Prostate gland (tissue), 2 donors: ENCODE measurements at regions not wholly inside any gene's neighbourhood (a gene's known extent, or its start where the extent isn't known, plus 50 kb on each side); places are given as distances from the start of the nearest gene placed in this dataset.

Experiments used
- CTCF ChIP-seq, 4 experiments: fragments of 200-600 bp in 2 of 4; fragments of 450-650 bp in 2 of 4; sonication (generic) in 2 of 4; IDR thresholded peaks; 1 replicate in 3 of 4; 2 replicates in 1 of 4; pipeline ENCODE4 v1.5.1; 2016 to 2019; ENCODE audit warnings: antibody characterized with exemption in 4 of 4, mild to moderate bottlenecking in 2 of 4, moderate library complexity in 2 of 4
- POLR2A ChIP-seq: fragments of 450-650 bp; IDR thresholded peaks from one replicate; pipeline ENCODE4 v1.6.1; 2016; ENCODE audit warnings: antibody characterized with exemption, mild to moderate bottlenecking

- no peak for TF ChIP-seq CTCF (IDR thresholded peaks at IDR 0.05)
- no peak for TF ChIP-seq POLR2A
These were observed 95.2 kb upstream of the RPS6KA3 start for GRCh38 chrX:20361890-20362262.
